Upper lobe of right lung (tissue), 1 donor: ENCODE measurements at regions not wholly inside any gene's neighbourhood (a gene's known extent, or its start where the extent isn't known, plus 50 kb on each side); places are given as distances from the start of the nearest gene placed in this dataset.

Experiments
- ATAC-seq: fragments of 200-7000 bp; cut with Tn5 transposase; one replicate; pipeline ENCODE4 v1.9.1; 2020; ENCODE audit warnings: mild to moderate bottlenecking, moderate library complexity
- DNase-seq: peaks from one replicate; pipeline ENCODE4 v3.0.0-alpha.2; 2020
- H3K27ac ChIP-seq: fragments of 200-600 bp; one replicate; pipeline ENCODE4 v1.8.0; 2022
- H3K27me3 ChIP-seq: fragments of 200-600 bp; one replicate; pipeline ENCODE4 v1.8.0; 2022; ENCODE audit warnings: mild to moderate bottlenecking
- H3K36me3 ChIP-seq: fragments of 200-600 bp; one replicate; pipeline ENCODE4 v1.8.0; 2022
- H3K4me1 ChIP-seq: fragments of 200-600 bp; one replicate; pipeline ENCODE4 v1.8.0; 2022
- H3K4me3 ChIP-seq: fragments of 200-600 bp; one replicate; pipeline ENCODE4 v1.8.0; 2022; ENCODE audit warnings: mild to moderate bottlenecking
- H3K9me3 ChIP-seq: fragments of 200-600 bp; one replicate; pipeline ENCODE4 v1.8.0; 2022
- intact Hi-C: fragments of 100-400 bp; cut with DNase I; formaldehyde crosslinking; loops from one replicate; pipeline ENCODE4 v1.11.0; 2022
- TF ChIP-seq, protein P1 (sequence below): fragments of 200-600 bp; IDR thresholded peaks from one replicate; pipeline ENCODE4 v1.8.0; 2022; ENCODE audit warnings: antibody characterized with exemption
- donor health status: DM: no; HTN: yes; CAD: no; lungs with severe emphysema.

DNA sequence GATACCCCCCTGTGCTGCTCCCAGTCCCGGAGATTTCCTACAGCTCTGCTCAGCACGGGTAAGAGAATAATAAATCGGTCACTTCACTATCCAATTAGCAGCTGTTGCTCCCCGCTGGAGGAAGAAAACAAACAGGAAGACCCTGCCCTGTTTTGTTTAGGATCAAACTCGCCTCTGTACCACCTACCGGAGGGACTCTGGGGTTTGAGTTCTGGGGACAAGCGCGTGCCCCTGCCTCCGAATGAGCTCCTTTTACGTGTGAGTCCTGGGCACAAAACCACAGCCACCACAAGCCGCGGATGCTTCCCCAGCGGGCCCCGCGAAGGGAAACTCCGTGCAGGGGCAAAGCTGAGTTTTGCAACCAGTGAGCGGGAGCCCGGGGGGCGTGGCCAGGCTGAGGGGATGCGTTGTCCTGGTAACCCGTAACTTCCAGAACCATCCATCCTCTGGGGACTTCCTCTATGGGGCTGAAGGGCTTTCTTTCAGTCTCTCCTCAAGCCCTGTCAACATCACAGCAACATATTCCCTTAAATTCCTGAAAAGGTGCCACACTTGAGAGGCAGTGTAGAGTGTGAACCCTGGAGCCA lies 315.7 kb upstream of the PROK2 start:
- H3K27ac ChIP-seq, result no peak overlapping the region
- peak overlapping the region; percentile 27 for H3K4me3 ChIP-seq
- TF ChIP-seq, protein P1, sequence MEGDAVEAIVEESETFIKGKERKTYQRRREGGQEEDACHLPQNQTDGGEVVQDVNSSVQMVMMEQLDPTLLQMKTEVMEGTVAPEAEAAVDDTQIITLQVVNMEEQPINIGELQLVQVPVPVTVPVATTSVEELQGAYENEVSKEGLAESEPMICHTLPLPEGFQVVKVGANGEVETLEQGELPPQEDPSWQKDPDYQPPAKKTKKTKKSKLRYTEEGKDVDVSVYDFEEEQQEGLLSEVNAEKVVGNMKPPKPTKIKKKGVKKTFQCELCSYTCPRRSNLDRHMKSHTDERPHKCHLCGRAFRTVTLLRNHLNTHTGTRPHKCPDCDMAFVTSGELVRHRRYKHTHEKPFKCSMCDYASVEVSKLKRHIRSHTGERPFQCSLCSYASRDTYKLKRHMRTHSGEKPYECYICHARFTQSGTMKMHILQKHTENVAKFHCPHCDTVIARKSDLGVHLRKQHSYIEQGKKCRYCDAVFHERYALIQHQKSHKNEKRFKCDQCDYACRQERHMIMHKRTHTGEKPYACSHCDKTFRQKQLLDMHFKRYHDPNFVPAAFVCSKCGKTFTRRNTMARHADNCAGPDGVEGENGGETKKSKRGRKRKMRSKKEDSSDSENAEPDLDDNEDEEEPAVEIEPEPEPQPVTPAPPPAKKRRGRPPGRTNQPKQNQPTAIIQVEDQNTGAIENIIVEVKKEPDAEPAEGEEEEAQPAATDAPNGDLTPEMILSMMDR, result no peak
- intact Hi-C loops, result no loop called here
- H3K4me1 ChIP-seq, result peaks cover 16% of the 10 kb centered on the region
- H3K36me3 ChIP-seq, result no peaks in the 10 kb centered on the region
- DNase-seq (peak; percentile 87), ATAC-seq (peak; percentile 81)
- no peaks in the 10 kb centered on the region for H3K9me3 ChIP-seq
- H3K27me3 ChIP-seq, result no peaks in the 10 kb centered on the region

DNA sequence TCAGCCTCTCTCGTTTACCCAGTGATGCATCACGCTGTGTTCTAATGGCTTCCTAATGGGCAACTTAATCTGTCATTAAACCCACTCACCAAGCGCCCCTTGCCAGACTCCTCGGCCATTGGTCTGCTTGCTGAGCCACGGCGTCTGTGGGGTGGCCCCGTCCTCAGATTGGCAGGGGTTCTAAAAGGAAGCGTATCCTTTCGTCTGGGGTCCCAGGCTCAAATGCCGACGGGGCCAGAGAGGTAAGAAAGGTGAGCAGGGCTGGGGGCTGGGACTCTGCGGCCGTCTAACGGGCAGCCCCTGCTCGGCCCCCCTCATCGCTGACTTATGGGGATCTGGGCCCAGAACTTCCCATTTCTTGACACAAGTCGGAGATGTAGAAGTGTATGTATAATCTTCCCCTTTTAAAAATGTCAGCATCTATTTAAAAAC lies 315.1 kb upstream of the PROK2 start:
- intact Hi-C loops, result no loop called here
- no peak for DNase-seq
- Histone ChIP-seq H3K4me1 (peaks cover 16% of the 10 kb centered on the region), H3K36me3 (no peaks in the 10 kb centered on the region), H3K27ac (no peak overlapping the region), H3K27me3 (no peaks in the 10 kb centered on the region), H3K4me3 (peak overlapping the region; percentile 27), H3K9me3 (no peaks in the 10 kb centered on the region)
- TF ChIP-seq, protein P1, result no peak
- peak; percentile 24 for ATAC-seq

DNA sequence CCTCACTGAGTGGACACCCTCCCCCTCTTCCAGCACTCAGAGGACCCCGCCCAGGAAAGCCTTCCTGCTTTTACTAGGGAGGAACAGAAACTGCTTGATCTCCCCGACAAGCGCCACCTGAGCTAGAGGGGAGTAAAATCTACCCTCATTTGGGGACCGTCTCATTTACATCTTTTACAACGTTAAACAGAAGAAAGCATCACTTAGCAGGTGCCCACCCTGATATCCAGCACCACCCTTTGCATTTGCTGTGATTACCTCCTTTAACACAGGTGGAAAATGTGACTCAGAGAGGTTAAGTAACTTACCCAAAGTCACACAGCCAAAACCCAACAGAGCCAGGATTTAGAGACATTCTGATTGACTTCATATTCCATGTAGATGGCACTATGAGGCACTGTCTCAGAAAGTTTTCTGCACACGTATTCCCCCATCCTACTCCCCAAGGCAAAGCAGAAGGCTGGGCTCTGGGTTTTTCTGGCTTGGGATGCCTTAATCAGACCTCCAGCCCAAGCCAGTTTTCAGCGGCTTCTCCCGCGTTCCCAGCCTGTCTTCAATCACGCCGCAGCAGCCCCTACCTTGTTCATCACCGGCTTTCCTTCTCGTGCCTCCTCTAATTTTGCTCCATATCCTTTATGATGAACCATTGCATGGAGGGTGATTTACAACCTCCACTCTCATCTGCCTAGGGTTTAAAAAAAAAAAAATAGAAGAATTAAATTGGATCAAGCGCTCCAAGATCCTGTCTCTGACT lies 314.6 kb upstream of the PROK2 start:
- DNase-seq (no peak), ATAC-seq (no peak)
- Histone ChIP-seq H3K27me3 (no peaks in the 10 kb centered on the region), H3K27ac (no peak overlapping the region), H3K4me3 (no peak overlapping the region), H3K4me1 (peaks cover 16% of the 10 kb centered on the region), H3K9me3 (no peaks in the 10 kb centered on the region), H3K36me3 (no peaks in the 10 kb centered on the region)
- intact Hi-C loops, result no loop called here
- TF ChIP-seq, protein P1, result no peak

DNA sequence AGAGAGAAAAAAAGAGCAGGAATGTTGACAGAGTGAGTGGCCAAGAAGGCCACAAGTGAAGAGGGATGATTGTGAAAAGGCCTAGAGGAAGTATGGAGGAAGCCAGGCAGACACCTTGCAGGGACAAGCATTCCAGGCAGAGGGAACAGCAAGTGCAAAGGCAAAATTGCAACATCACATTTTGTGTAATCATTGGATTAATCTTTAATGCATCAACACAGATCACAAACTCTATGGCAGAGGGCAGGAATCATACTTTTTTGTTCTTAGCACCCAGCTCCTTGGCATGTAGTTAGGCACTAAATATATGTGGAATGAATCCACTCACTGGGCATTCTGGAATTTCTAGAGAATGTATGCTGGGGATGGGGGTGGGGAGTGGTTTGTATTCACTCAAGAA lies 312.1 kb upstream of the PROK2 start:
- ATAC-seq, result no peak
- TF ChIP-seq, protein P1, result no peak

DNA sequence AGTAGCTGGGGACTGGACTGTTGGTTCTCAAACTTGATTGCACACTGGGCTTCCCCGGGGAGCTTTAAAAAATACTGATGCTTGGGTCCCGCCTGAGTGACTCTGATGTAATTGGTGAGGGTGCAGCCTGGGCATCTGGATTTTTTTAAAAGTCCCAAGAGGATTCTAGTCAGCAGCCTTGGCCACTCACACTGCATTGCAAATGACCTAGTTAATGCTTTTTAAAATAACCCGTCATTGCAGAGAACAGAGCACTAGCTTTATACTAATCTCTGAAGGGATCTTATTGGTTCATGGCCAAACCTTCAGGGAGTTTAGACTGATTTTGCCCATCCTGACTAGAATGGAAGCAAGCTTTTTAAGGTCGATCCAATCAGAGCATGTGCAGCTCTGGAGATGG lies 310.6 kb upstream of the PROK2 start:
- Histone ChIP-seq H3K4me3 (no peak overlapping the region), H3K27me3 (no peaks in the 10 kb centered on the region), H3K27ac (no peak overlapping the region), H3K9me3 (no peaks in the 10 kb centered on the region), H3K36me3 (no peaks in the 10 kb centered on the region), H3K4me1 (peaks cover 2% of the 10 kb centered on the region)
- TF ChIP-seq, protein P1, result no peak
- ATAC-seq (no peak), DNase-seq (no peak)
- intact Hi-C loops, result no loop called here

More for the DNA sequence above, 312.1 kb upstream of the PROK2 start:
- no peak overlapping the region for H3K4me3 ChIP-seq
- intact Hi-C loops, result no loop called here
- no peak for DNase-seq
- H3K4me1 ChIP-seq, result peaks cover 12% of the 10 kb centered on the region
- no peaks in the 10 kb centered on the region for H3K27me3 ChIP-seq
- H3K36me3 ChIP-seq, result no peaks in the 10 kb centered on the region
- no peak overlapping the region for H3K27ac ChIP-seq
- H3K9me3 ChIP-seq, result no peaks in the 10 kb centered on the region
